Neural cell (in vitro differentiated cells): ENCODE measurements at regions not wholly inside any gene's neighbourhood (a gene's known extent, or its start where the extent isn't known, plus 50 kb on each side); places are given as distances from the start of the nearest gene placed in this dataset.
"Not testable (repeated sequence)": the region's sequence is repeated elsewhere in the genome, so short reads cannot be mapped to it uniquely, and the experiment has no call there.

ENCODE experiments used
- CTCF ChIP-seq: fragments of 450-650 bp; IDR thresholded peaks from 2 replicates; pipeline ENCODE4 v1.5.1; 2014; ENCODE audit warnings: antibody characterized with exemption, mild to moderate bottlenecking, moderate library complexity; ENCODE audit not compliant: poor library complexity, severe bottlenecking
- EP300 ChIP-seq: fragments of 450-650 bp; conservative IDR thresholded peaks from 2 replicates; pipeline ENCODE4 v1.6.1; 2014; ENCODE audit warnings: antibody characterized with exemption, mild to moderate bottlenecking, moderate library complexity; ENCODE audit not compliant: poor library complexity, severe bottlenecking

GRCh38 chr3:43229865-43230264 is 56.5 kb upstream of the SNRK start:
- TF ChIP-seq CTCF, EP300: not testable (repeated sequence)
